Cardiac muscle cell (in vitro differentiated cells and primary cell): ENCODE measurements at regions not wholly inside any gene's neighbourhood (a gene's known extent, or its start where the extent isn't known, plus 50 kb on each side); places are given as distances from the start of the nearest gene placed in this dataset.

ENCODE experiments used
- DNase-seq, 2 donors: peaks; one replicate each; pipeline versions ENCODE4 v3.0.0 to v3.0.0-alpha.2; 2010 to 2017; ENCODE audit warnings: low read depth in 1 of 2, low spot score in 1 of 2
- H3K27ac ChIP-seq: fragments of 200-600 bp; sonication (generic); 2 replicates; pipeline ENCODE4 v1.5.1; 2016
- H3K27me3 ChIP-seq: fragments of 200-600 bp; sonication (generic); 2 replicates; pipeline ENCODE4 v1.6.0; 2016; ENCODE audit warnings: control low read depth
- H3K36me3 ChIP-seq: fragments of 200-600 bp; sonication (generic); 2 replicates; pipeline ENCODE4 v1.5.1; 2016; ENCODE audit warnings: control low read depth
- H3K4me1 ChIP-seq: fragments of 200-600 bp; sonication (generic); 2 replicates; pipeline ENCODE4 v1.8.1; 2017; ENCODE audit warnings: low read depth, mild to moderate bottlenecking, mixed run types
- H3K4me3 ChIP-seq: fragments of 200-600 bp; sonication (generic); 2 replicates; pipeline ENCODE4 v1.5.1; 2016; ENCODE audit warnings: mild to moderate bottlenecking
- H3K9me3 ChIP-seq: fragments of 200-600 bp; sonication (generic); 2 replicates; pipeline ENCODE4 v1.5.1; 2017; ENCODE audit warnings: low read depth, mild to moderate bottlenecking, control low read depth
- CTCF ChIP-seq: IDR thresholded peaks from 2 replicates; pipeline ENCODE4 v1.5.1; 2012; ENCODE audit warnings: low read depth, mild to moderate bottlenecking, low read length

GRCh38 chr3:110814170-110815007, 257.2 kb upstream of the NECTIN3 start:
- Histone ChIP-seq H3K4me3 (no peak overlapping the region), H3K27me3 (no peaks in the 10 kb centered on the region), H3K4me1 (peaks cover 8% of the 10 kb centered on the region), H3K9me3 (no peaks in the 10 kb centered on the region), H3K27ac (no peak overlapping the region), H3K36me3 (no peaks in the 10 kb centered on the region)
- peak in 1 of 2 donors; percentile 81 for DNase-seq
- TF ChIP-seq CTCF: no peak

- DNase-seq: peak in 1 of 2 donors; percentile 85
- no peak for TF ChIP-seq CTCF
- no peak overlapping the region for H3K4me3 ChIP-seq
- H3K27ac ChIP-seq: peak overlapping the region; percentile 49
- no peaks in the 10 kb centered on the region for H3K27me3 ChIP-seq
- H3K9me3 ChIP-seq: no peaks in the 10 kb centered on the region
- H3K4me1 ChIP-seq: peaks cover 8% of the 10 kb centered on the region
- no peaks in the 10 kb centered on the region for H3K36me3 ChIP-seq
Measured at GRCh38 chr3:110815008-110815583, 256.5 kb upstream of the NECTIN3 start.

- Histone ChIP-seq H3K4me3 (no peak overlapping the region), H3K4me1 (peaks cover 8% of the 10 kb centered on the region), H3K27ac (no peak overlapping the region), H3K36me3 (no peaks in the 10 kb centered on the region), H3K27me3 (no peaks in the 10 kb centered on the region), H3K9me3 (no peaks in the 10 kb centered on the region)
- no peak for TF ChIP-seq CTCF
- DNase-seq: no peak
Measured at GRCh38 chr3:110816008-110816407, 255.6 kb upstream of the NECTIN3 start.

GRCh38 chr3:110821586-110821985, 250.0 kb upstream of the NECTIN3 start:
- Histone ChIP-seq H3K27me3 (no peaks in the 10 kb centered on the region), H3K9me3 (no peaks in the 10 kb centered on the region), H3K36me3 (no peaks in the 10 kb centered on the region), H3K4me3 (no peak overlapping the region), H3K4me1 (no peaks in the 10 kb centered on the region), H3K27ac (no peak overlapping the region)
- DNase-seq: no peak
- no peak for TF ChIP-seq CTCF

- H3K27ac ChIP-seq: no peak overlapping the region
Measured at GRCh38 chr3:110822971-110823370, 248.6 kb upstream of the NECTIN3 start.

More at GRCh38 chr3:110822971-110823370, 248.6 kb upstream of the NECTIN3 start:
- no peak for DNase-seq
- H3K9me3 ChIP-seq: no peaks in the 10 kb centered on the region
- no peak for TF ChIP-seq CTCF
- H3K4me1 ChIP-seq: no peaks in the 10 kb centered on the region
- no peaks in the 10 kb centered on the region for H3K27me3 ChIP-seq
- H3K4me3 ChIP-seq: no peak overlapping the region
- H3K36me3 ChIP-seq: no peaks in the 10 kb centered on the region
